ENCODE measurements at regions not wholly inside any gene's neighbourhood (a gene's known extent, or its start where the extent isn't known, plus 50 kb on each side); places are given as distances from the start of the nearest gene placed in this dataset.

- DNase-seq = peak; percentile 9
Observed at GRCh38 chr1:186735463-186735862, 55.2 kb upstream of the PTGS2 start.

- DNase-seq = no peak
Observed at GRCh38 chr1:186730951-186731729, 50.9 kb upstream of the PTGS2 start.
